ENCODE measurements at regions not wholly inside any gene's neighbourhood (a gene's known extent, or its start where the extent isn't known, plus 50 kb on each side); places are given as distances from the start of the nearest gene placed in this dataset.

GRCh38 chr22:48842976-48843375, 984.7 kb downstream of the BRD1 start:
- Mint-ChIP-seq H3K4me1 (peaks cover 4% of the 10 kb centered on the region; the same call in 2 of the 3 replicates), H3K27me3 (ENCODE audit: insufficient read depth, low read depth, poor library complexity) (peaks cover 15% of the 10 kb centered on the region), H3K36me3 (ENCODE audit: low read depth) (no peaks in the 10 kb centered on the region), H3K27ac (no peak overlapping the region), H3K4me3 (no peak overlapping the region), H3K9me3 (no peaks in the 10 kb centered on the region; the same call in 2 of the 3 replicates)
- Histone ChIP-seq H3K4me2 (no peak overlapping the region), H3K36me3 (ENCODE audit: insufficient read depth) (0 out of 2 replicates have a peak, but pooled peaks cover 4% of the 10 kb centered on the region), H3K27ac (ENCODE audit: low read depth) (no peak overlapping the region), H3K9me2 (ENCODE audit: insufficient read depth) (no peaks in the 10 kb centered on the region), H3F3A (replicated peaks; ENCODE audit: low read depth) (no peaks in the 10 kb centered on the region), H4K20me1 (replicated peaks; ENCODE audit: insufficient read depth) (no peaks in the 10 kb centered on the region), H3K4me3 (no peak overlapping the region), H2AFZ (no peak overlapping the region), H3K27me3 (ENCODE audit: insufficient read depth) (no peaks in the 10 kb centered on the region), H3K79me2 (replicated peaks; ENCODE audit: insufficient read depth) (no peaks in the 10 kb centered on the region), H3K4me1 (ENCODE audit: insufficient read depth) (no peaks in the 10 kb centered on the region)
- DNase-seq (ENCODE audit: low spot score) = no peak
- no peak for ATAC-seq
- TF ChIP-seq ZNF331 (CRISPR knock-in tag; IDR thresholded peaks at IDR 0.05; ENCODE audit: low read depth) (no peak), EZH2 (IDR thresholded peaks at IDR 0.05; ENCODE audit: low read depth, unreplicated experiment) (no peak)

DNA sequence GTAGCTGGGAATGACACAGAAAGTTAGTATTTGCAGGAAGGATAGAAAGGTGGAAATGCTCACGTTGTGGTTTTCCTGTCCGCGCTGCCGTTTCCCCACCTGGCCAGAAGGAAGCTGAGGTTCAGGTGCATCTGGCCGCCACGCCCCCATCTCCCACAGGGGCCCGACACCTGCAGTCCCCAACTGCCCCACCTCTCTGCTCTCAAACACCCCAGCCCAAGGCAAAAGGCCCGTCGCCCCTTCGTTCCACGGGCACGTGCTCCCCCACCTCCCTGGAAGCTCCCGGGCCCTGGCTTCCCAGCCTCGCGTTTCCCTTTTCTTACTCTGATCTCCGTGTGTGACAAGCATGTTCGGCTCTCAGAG, 985.1 kb downstream of the BRD1 start:
- H4K20me1 ChIP-seq (replicated peaks; ENCODE audit: insufficient read depth) = no peaks in the 10 kb centered on the region
- no peaks in the 10 kb centered on the region for H3K79me2 ChIP-seq (replicated peaks; ENCODE audit: insufficient read depth)
- no peak overlapping the region for H3K4me2 ChIP-seq
- no peaks in the 10 kb centered on the region for H3F3A ChIP-seq (replicated peaks; ENCODE audit: low read depth)
- H2AFZ ChIP-seq = no peak overlapping the region
- peaks cover 8% of the 10 kb centered on the region; the same call in 1 of the 2 replicates for H3K36me3 ChIP-seq (ENCODE audit: insufficient read depth)
- no peaks in the 10 kb centered on the region for H3K4me1 ChIP-seq (ENCODE audit: insufficient read depth)
- H3K27me3 ChIP-seq (ENCODE audit: insufficient read depth) = no peaks in the 10 kb centered on the region
- peaks cover 15% of the 10 kb centered on the region for H3K27me3 Mint-ChIP-seq (ENCODE audit: insufficient read depth, low read depth, poor library complexity)
- H3K4me3 ChIP-seq = no peak overlapping the region
- H3K27ac Mint-ChIP-seq = no peak overlapping the region
- peaks cover 3% of the 10 kb centered on the region; the same call in 1 of the 3 replicates for H3K9me3 Mint-ChIP-seq
- DNase-seq (ENCODE audit: low spot score) = no peak
- no peaks in the 10 kb centered on the region for H3K9me2 ChIP-seq (ENCODE audit: insufficient read depth)
- H3K4me3 Mint-ChIP-seq = no peak overlapping the region
- no peak for ATAC-seq
- H3K27ac ChIP-seq (ENCODE audit: low read depth) = no peak overlapping the region
- no peaks in the 10 kb centered on the region for H3K36me3 Mint-ChIP-seq (ENCODE audit: low read depth)
- TF ChIP-seq CREB1 (CRISPR knock-in tag; IDR thresholded peaks at IDR 0.05; ENCODE audit: low read depth) (no peak), NANOG (IDR thresholded peaks at IDR 0.05; ENCODE audit: borderline replicate concordance) (no peak)
- TF ChIP-seq, protein P1, sequence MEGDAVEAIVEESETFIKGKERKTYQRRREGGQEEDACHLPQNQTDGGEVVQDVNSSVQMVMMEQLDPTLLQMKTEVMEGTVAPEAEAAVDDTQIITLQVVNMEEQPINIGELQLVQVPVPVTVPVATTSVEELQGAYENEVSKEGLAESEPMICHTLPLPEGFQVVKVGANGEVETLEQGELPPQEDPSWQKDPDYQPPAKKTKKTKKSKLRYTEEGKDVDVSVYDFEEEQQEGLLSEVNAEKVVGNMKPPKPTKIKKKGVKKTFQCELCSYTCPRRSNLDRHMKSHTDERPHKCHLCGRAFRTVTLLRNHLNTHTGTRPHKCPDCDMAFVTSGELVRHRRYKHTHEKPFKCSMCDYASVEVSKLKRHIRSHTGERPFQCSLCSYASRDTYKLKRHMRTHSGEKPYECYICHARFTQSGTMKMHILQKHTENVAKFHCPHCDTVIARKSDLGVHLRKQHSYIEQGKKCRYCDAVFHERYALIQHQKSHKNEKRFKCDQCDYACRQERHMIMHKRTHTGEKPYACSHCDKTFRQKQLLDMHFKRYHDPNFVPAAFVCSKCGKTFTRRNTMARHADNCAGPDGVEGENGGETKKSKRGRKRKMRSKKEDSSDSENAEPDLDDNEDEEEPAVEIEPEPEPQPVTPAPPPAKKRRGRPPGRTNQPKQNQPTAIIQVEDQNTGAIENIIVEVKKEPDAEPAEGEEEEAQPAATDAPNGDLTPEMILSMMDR (conservative IDR thresholded peaks at IDR 0.05; ENCODE audit: low read depth in 2 of 2) = no peak
- peaks cover 4% of the 10 kb centered on the region; the same call in 2 of the 3 replicates for H3K4me1 Mint-ChIP-seq

- peaks cover 3% of the 10 kb centered on the region; the same call in 1 of the 2 replicates for H3F3A ChIP-seq (replicated peaks; ENCODE audit: low read depth)
- Mint-ChIP-seq H3K27ac (no peak overlapping the region), H3K27me3 (ENCODE audit: insufficient read depth, low read depth, poor library complexity) (peaks cover 16% of the 10 kb centered on the region), H3K4me3 (no peak overlapping the region), H3K9me3 (peaks cover 8% of the 10 kb centered on the region; the same call in 2 of the 3 replicates), H3K4me1 (peaks cover 4% of the 10 kb centered on the region; the same call in 2 of the 3 replicates), H3K36me3 (ENCODE audit: low read depth) (no peaks in the 10 kb centered on the region)
- no peaks in the 10 kb centered on the region for H4K20me1 ChIP-seq (replicated peaks; ENCODE audit: insufficient read depth)
- H3K27ac ChIP-seq (ENCODE audit: low read depth) = no peak overlapping the region
- no peaks in the 10 kb centered on the region for H3K79me2 ChIP-seq (replicated peaks; ENCODE audit: insufficient read depth)
- H3K4me3 ChIP-seq = no peak overlapping the region
- peak; percentile 31; the same call in 2 of the 3 replicates for ATAC-seq
- H2AFZ ChIP-seq = no peak overlapping the region
- H3K4me2 ChIP-seq = no peak overlapping the region
- no peaks in the 10 kb centered on the region for H3K9me2 ChIP-seq (ENCODE audit: insufficient read depth)
- DNase-seq (ENCODE audit: low spot score) = no peak
- H3K4me1 ChIP-seq (ENCODE audit: insufficient read depth) = no peaks in the 10 kb centered on the region
- H3K36me3 ChIP-seq (ENCODE audit: insufficient read depth) = peaks cover 9% of the 10 kb centered on the region; the same call in 1 of the 2 replicates
- no peaks in the 10 kb centered on the region for H3K27me3 ChIP-seq (ENCODE audit: insufficient read depth)
- TF ChIP-seq, protein P2, sequence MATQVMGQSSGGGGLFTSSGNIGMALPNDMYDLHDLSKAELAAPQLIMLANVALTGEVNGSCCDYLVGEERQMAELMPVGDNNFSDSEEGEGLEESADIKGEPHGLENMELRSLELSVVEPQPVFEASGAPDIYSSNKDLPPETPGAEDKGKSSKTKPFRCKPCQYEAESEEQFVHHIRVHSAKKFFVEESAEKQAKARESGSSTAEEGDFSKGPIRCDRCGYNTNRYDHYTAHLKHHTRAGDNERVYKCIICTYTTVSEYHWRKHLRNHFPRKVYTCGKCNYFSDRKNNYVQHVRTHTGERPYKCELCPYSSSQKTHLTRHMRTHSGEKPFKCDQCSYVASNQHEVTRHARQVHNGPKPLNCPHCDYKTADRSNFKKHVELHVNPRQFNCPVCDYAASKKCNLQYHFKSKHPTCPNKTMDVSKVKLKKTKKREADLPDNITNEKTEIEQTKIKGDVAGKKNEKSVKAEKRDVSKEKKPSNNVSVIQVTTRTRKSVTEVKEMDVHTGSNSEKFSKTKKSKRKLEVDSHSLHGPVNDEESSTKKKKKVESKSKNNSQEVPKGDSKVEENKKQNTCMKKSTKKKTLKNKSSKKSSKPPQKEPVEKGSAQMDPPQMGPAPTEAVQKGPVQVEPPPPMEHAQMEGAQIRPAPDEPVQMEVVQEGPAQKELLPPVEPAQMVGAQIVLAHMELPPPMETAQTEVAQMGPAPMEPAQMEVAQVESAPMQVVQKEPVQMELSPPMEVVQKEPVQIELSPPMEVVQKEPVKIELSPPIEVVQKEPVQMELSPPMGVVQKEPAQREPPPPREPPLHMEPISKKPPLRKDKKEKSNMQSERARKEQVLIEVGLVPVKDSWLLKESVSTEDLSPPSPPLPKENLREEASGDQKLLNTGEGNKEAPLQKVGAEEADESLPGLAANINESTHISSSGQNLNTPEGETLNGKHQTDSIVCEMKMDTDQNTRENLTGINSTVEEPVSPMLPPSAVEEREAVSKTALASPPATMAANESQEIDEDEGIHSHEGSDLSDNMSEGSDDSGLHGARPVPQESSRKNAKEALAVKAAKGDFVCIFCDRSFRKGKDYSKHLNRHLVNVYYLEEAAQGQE (IDR thresholded peaks at IDR 0.05; ENCODE audit: unreplicated experiment) = no peak
- TF ChIP-seq EZH2 (IDR thresholded peaks at IDR 0.05; ENCODE audit: low read depth, unreplicated experiment) = no peak
- TF ChIP-seq, protein P1 (conservative IDR thresholded peaks at IDR 0.05; ENCODE audit: low read depth in 2 of 2) = no peak
- TF ChIP-seq EZH2phosphoT487 (IDR thresholded peaks at IDR 0.05; ENCODE audit: unreplicated experiment) = no peak
- TF ChIP-seq JUNB (IDR thresholded peaks at IDR 0.05; ENCODE audit: unreplicated experiment) = no peak
- no peak for TF ChIP-seq POLR2AphosphoS5 (IDR thresholded peaks at IDR 0.05; ENCODE audit: low read depth)
- no peak for TF ChIP-seq ZNF114 (CRISPR knock-in tag; IDR thresholded peaks at IDR 0.05)
These were observed 985.6 kb downstream of the BRD1 start for GRCh38 chr22:48841881-48842582.

Measured in GM23338 (cell line).